ENCODE measurements at regions not wholly inside any gene's neighbourhood (a gene's known extent, or its start where the extent isn't known, plus 50 kb on each side); places are given as distances from the start of the nearest gene placed in this dataset.

- DNase-seq (ENCODE audit: extremely low spot score, insufficient read length, low read depth) (no peak), FAIRE-seq (no peak)
Observed at GRCh38 chr4:96839441-96839840, 999.5 kb downstream of the PDHA2 start.

GRCh38 chr4:96841801-96842200, 1001.9 kb downstream of the PDHA2 start:
- FAIRE-seq (no peak), DNase-seq (ENCODE audit: extremely low spot score, insufficient read length, low read depth) (no peak)

GRCh38 chr4:96844858-96845490, 1005.1 kb downstream of the PDHA2 start:
- DNase-seq (ENCODE audit: extremely low spot score, insufficient read length, low read depth), result no peak
- FAIRE-seq, result no peak

- DNase-seq (ENCODE audit: extremely low spot score, insufficient read length, low read depth) (no peak), FAIRE-seq (no peak)
Observed at GRCh38 chr4:96845819-96846218, 1005.9 kb downstream of the PDHA2 start.

- no peak for DNase-seq (ENCODE audit: extremely low spot score, insufficient read length, low read depth)
- FAIRE-seq, result no peak
Observed at GRCh38 chr4:96874657-96875056, 1034.8 kb downstream of the PDHA2 start.

GRCh38 chr4:96879527-96879926, 1039.6 kb downstream of the PDHA2 start:
- no peak for FAIRE-seq
- DNase-seq (ENCODE audit: extremely low spot score, insufficient read length, low read depth), result no peak

GRCh38 chr4:96887857-96888256, 1048.0 kb downstream of the PDHA2 start:
- DNase-seq (ENCODE audit: extremely low spot score, insufficient read length, low read depth) (no peak), FAIRE-seq (no peak)

GRCh38 chr4:96894621-96895020, 1054.7 kb downstream of the PDHA2 start:
- FAIRE-seq (no peak), DNase-seq (ENCODE audit: extremely low spot score, insufficient read length, low read depth) (no peak)

GRCh38 chr4:96895826-96896225, 1055.9 kb downstream of the PDHA2 start:
- FAIRE-seq, result no peak

GRCh38 chr4:96912716-96913115, 1072.8 kb downstream of the PDHA2 start:
- no peak for DNase-seq (ENCODE audit: extremely low spot score, insufficient read length, low read depth)
- FAIRE-seq, result no peak

More at GRCh38 chr4:96895826-96896225, 1055.9 kb downstream of the PDHA2 start:
- no peak for DNase-seq (ENCODE audit: extremely low spot score, insufficient read length, low read depth)

- FAIRE-seq (no peak), DNase-seq (ENCODE audit: extremely low spot score, insufficient read length, low read depth) (no peak)
Observed at GRCh38 chr4:96913441-96914080, 1073.7 kb downstream of the PDHA2 start.

- FAIRE-seq, result no peak
- no peak for DNase-seq (ENCODE audit: extremely low spot score, insufficient read length, low read depth)
Observed at GRCh38 chr4:96916711-96917110, 1076.8 kb downstream of the PDHA2 start.

- DNase-seq (ENCODE audit: extremely low spot score, insufficient read length, low read depth), result no peak
- FAIRE-seq, result no peak
Observed at GRCh38 chr4:96936886-96937285, 1097.0 kb downstream of the PDHA2 start.

GRCh38 chr4:96946552-96946951, 1106.7 kb downstream of the PDHA2 start:
- no peak for DNase-seq (ENCODE audit: extremely low spot score, insufficient read length, low read depth)
- FAIRE-seq, result no peak

- no peak for FAIRE-seq
- no peak for DNase-seq (ENCODE audit: extremely low spot score, insufficient read length, low read depth)
Observed at GRCh38 chr4:96952610-96953009, 1112.7 kb downstream of the PDHA2 start.

GRCh38 chr4:96955226-96955625, 1115.3 kb downstream of the PDHA2 start:
- FAIRE-seq (no peak), DNase-seq (ENCODE audit: extremely low spot score, insufficient read length, low read depth) (no peak)

GRCh38 chr4:96955691-96956090, 1115.8 kb downstream of the PDHA2 start:
- FAIRE-seq (no peak), DNase-seq (ENCODE audit: extremely low spot score, insufficient read length, low read depth) (no peak)

- DNase-seq (ENCODE audit: extremely low spot score, insufficient read length, low read depth), result no peak
- no peak for FAIRE-seq
Observed at GRCh38 chr4:96969455-96969854, 1129.6 kb downstream of the PDHA2 start.

- no peak for DNase-seq (ENCODE audit: extremely low spot score, insufficient read length, low read depth)
- no peak for FAIRE-seq
Observed at GRCh38 chr4:96972920-96973319, 1133.0 kb downstream of the PDHA2 start.

GRCh38 chr4:96974295-96974694, 1134.4 kb downstream of the PDHA2 start:
- no peak for DNase-seq (ENCODE audit: extremely low spot score, insufficient read length, low read depth)
- FAIRE-seq, result no peak

- DNase-seq (ENCODE audit: extremely low spot score, insufficient read length, low read depth) (no peak), FAIRE-seq (no peak)
Observed at GRCh38 chr4:96983830-96984229, 1143.9 kb downstream of the PDHA2 start.

- FAIRE-seq, result no peak
- DNase-seq (ENCODE audit: extremely low spot score, insufficient read length, low read depth), result no peak
Observed at GRCh38 chr4:96986816-96987215, 1146.9 kb downstream of the PDHA2 start.

Measured in GM18507 (cell line).